ENCODE measurements at regions not wholly inside any gene's neighbourhood (a gene's known extent, or its start where the extent isn't known, plus 50 kb on each side); places are given as distances from the start of the nearest gene placed in this dataset.

- H2AFZ ChIP-seq: no peak overlapping the region
These were observed 329.3 kb downstream of the FGF9 start for GRCh38 chr13:22000191-22000590.

More at GRCh38 chr13:22000191-22000590, 329.3 kb downstream of the FGF9 start:
- Mint-ChIP-seq H3K9me3 (no peaks in the 10 kb centered on the region; the same call in 2 of the 3 replicates), H3K4me1 (no peaks in the 10 kb centered on the region; the same call in 2 of the 3 replicates), H3K36me3 (ENCODE audit: low read depth) (no peaks in the 10 kb centered on the region; the same call in 2 of the 3 replicates), H3K27ac (no peak overlapping the region), H3K27me3 (ENCODE audit: insufficient read depth, low read depth, poor library complexity) (peaks cover 4% of the 10 kb centered on the region), H3K4me3 (no peak overlapping the region)
- no peak for DNase-seq (ENCODE audit: low spot score)
- Histone ChIP-seq H3K9me2 (ENCODE audit: insufficient read depth) (0 out of 2 replicates have a peak, but pooled peaks cover under 1% of the 10 kb centered on the region), H3K36me3 (ENCODE audit: insufficient read depth) (no peaks in the 10 kb centered on the region), H3F3A (replicated peaks; ENCODE audit: low read depth) (no peaks in the 10 kb centered on the region), H4K20me1 (replicated peaks; ENCODE audit: insufficient read depth) (no peaks in the 10 kb centered on the region), H3K4me2 (no peak overlapping the region), H3K4me3 (no peak overlapping the region), H3K27me3 (ENCODE audit: insufficient read depth) (no peaks in the 10 kb centered on the region), H3K4me1 (ENCODE audit: insufficient read depth) (no peaks in the 10 kb centered on the region), H3K79me2 (replicated peaks; ENCODE audit: insufficient read depth) (no peaks in the 10 kb centered on the region), H3K27ac (ENCODE audit: low read depth) (no peak overlapping the region)
- no peak for TF ChIP-seq ETS1 (IDR thresholded peaks at IDR 0.05)
- TF ChIP-seq, protein P1, sequence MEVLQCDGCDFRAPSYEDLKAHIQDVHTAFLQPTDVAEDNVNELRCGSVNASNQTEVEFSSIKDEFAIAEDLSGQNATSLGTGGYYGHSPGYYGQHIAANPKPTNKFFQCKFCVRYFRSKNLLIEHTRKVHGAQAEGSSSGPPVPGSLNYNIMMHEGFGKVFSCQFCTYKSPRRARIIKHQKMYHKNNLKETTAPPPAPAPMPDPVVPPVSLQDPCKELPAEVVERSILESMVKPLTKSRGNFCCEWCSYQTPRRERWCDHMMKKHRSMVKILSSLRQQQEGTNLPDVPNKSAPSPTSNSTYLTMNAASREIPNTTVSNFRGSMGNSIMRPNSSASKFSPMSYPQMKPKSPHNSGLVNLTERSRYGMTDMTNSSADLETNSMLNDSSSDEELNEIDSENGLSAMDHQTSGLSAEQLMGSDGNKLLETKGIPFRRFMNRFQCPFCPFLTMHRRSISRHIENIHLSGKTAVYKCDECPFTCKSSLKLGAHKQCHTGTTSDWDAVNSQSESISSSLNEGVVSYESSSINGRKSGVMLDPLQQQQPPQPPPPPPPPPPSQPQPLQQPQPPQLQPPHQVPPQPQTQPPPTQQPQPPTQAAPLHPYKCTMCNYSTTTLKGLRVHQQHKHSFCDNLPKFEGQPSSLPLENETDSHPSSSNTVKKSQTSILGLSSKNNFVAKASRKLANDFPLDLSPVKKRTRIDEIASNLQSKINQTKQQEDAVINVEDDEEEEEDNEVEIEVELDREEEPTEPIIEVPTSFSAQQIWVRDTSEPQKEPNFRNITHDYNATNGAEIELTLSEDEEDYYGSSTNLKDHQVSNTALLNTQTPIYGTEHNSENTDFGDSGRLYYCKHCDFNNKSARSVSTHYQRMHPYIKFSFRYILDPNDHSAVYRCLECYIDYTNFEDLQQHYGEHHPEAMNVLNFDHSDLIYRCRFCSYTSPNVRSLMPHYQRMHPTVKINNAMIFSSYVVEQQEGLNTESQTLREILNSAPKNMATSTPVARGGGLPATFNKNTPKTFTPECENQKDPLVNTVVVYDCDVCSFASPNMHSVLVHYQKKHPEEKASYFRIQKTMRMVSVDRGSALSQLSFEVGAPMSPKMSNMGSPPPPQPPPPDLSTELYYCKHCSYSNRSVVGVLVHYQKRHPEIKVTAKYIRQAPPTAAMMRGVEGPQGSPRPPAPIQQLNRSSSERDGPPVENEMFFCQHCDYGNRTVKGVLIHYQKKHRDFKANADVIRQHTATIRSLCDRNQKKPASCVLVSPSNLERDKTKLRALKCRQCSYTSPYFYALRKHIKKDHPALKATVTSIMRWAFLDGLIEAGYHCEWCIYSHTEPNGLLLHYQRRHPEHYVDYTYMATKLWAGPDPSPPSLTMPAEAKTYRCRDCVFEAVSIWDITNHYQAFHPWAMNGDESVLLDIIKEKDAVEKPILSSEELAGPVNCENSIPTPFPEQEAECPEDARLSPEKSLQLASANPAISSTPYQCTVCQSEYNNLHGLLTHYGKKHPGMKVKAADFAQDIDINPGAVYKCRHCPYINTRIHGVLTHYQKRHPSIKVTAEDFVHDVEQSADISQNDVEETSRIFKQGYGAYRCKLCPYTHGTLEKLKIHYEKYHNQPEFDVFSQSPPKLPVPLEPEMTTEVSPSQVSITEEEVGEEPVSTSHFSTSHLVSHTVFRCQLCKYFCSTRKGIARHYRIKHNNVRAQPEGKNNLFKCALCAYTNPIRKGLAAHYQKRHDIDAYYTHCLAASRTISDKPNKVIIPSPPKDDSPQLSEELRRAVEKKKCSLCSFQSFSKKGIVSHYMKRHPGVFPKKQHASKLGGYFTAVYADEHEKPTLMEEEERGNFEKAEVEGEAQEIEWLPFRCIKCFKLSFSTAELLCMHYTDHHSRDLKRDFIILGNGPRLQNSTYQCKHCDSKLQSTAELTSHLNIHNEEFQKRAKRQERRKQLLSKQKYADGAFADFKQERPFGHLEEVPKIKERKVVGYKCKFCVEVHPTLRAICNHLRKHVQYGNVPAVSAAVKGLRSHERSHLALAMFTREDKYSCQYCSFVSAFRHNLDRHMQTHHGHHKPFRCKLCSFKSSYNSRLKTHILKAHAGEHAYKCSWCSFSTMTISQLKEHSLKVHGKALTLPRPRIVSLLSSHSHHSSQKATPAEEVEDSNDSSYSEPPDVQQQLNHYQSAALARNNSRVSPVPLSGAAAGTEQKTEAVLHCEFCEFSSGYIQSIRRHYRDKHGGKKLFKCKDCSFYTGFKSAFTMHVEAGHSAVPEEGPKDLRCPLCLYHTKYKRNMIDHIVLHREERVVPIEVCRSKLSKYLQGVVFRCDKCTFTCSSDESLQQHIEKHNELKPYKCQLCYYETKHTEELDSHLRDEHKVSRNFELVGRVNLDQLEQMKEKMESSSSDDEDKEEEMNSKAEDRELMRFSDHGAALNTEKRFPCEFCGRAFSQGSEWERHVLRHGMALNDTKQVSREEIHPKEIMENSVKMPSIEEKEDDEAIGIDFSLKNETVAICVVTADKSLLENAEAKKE (CRISPR knock-in tag; IDR thresholded peaks at IDR 0.05): no peak
- TF ChIP-seq STAT1 (IDR thresholded peaks at IDR 0.05; ENCODE audit: unreplicated experiment): no peak
- TF ChIP-seq CREB1 (CRISPR knock-in tag; IDR thresholded peaks at IDR 0.05; ENCODE audit: low read depth): no peak
- no peak for TF ChIP-seq POLR2AphosphoS5 (IDR thresholded peaks at IDR 0.05; ENCODE audit: low read depth)
- TF ChIP-seq EZH2 (IDR thresholded peaks at IDR 0.05; ENCODE audit: low read depth, unreplicated experiment): no peak
- TF ChIP-seq CTCF (conservative IDR thresholded peaks at IDR 0.05; ENCODE audit: low read depth in 2 of 2): no peak
- no peak for TF ChIP-seq ZNF114 (CRISPR knock-in tag; IDR thresholded peaks at IDR 0.05)
- no peak for ATAC-seq

All from GM23338 (cell line).